Endothelial cell of umbilical vein (primary cell): ENCODE measurements at regions not wholly inside any gene's neighbourhood (a gene's known extent, or its start where the extent isn't known, plus 50 kb on each side); places are given as distances from the start of the nearest gene placed in this dataset.

Experiments
- BruUV-seq: library from RNA; stranded (reverse); fragments of 400-500 nt; replicated peaks from 2 replicates; lab custom pipeline; 2021; lab: Mats Ljungman, UMichigan
- CTCF ChIA-PET: fragments of 300-600, 350-600 bp; sonication (Branson Sonifier 250); formaldehyde crosslinking; loops from one replicate; lab custom pipeline; 2021; ENCODE audit warnings: antibody characterized with exemption, inconsistent platforms; lab: Charles Lee
- POLR2A ChIA-PET: fragments of 300-600, 350-600 bp; sonication (Branson Sonifier 250); formaldehyde crosslinking; loops from one replicate; lab custom pipeline; 2021; ENCODE audit warnings: antibody characterized with exemption, inconsistent platforms; lab: Charles Lee
- DNase-seq: peaks from one replicate; pipeline ENCODE4 v3.0.0-alpha.2; 2011; ENCODE audit warnings: low read depth, low spot score
- FAIRE-seq: peaks from 2 replicates; lab custom pipeline; 2011; peaks lifted over from hg19 to GRCh38; lab: Jason Lieb, UNC
- H2AFZ ChIP-seq: 2 replicates; pipeline ENCODE4 v1.6.0; 2012; ENCODE audit warnings: low read depth, low read length, control low read depth, inconsistent platforms
- H3K27ac ChIP-seq: 2 replicates; pipeline ENCODE4 v1.5.1; 2011; ENCODE audit warnings: low read depth, mild to moderate bottlenecking, control low read depth, low read length, moderate library complexity; ENCODE audit not compliant: insufficient read depth
- H3K27me3 ChIP-seq, 2 experiments: 2 replicates each; pipeline versions ENCODE4 v1.6.0 to v1.6.1; 2011; ENCODE audit warnings: low read length in 2 of 2, mixed read lengths in 1 of 2; ENCODE audit not compliant: control insufficient read depth in 2 of 2, insufficient read depth in 2 of 2
- H3K36me3 ChIP-seq, 2 experiments: 2 replicates in 1 of 2; 3 replicates in 1 of 2; pipeline ENCODE4 v1.5.1; 2011; ENCODE audit warnings: low read length in 2 of 2, mild to moderate bottlenecking in 1 of 2, moderate library complexity in 1 of 2; ENCODE audit not compliant: control insufficient read depth in 2 of 2, insufficient read depth in 2 of 2; ENCODE audit errors: extremely low read depth in 1 of 2
- H3K4me1 ChIP-seq: 3 replicates; pipeline ENCODE4 v1.5.1; 2011; ENCODE audit warnings: mild to moderate bottlenecking, low read length; ENCODE audit not compliant: control insufficient read depth, insufficient read depth; ENCODE audit errors: extremely low read depth
- H3K4me2 ChIP-seq: 2 replicates; pipeline ENCODE4 v1.6.1; 2011; ENCODE audit warnings: low read length, control low read depth, mixed read lengths; ENCODE audit not compliant: insufficient read depth
- H3K4me3 ChIP-seq, 3 experiments: fragments of 200-600 bp in 1 of 3; sonication (generic), shearing (Covaris generic) in 1 of 3; replicated peaks in 1 of 3; 2 replicates each; pipeline ENCODE4 v1.5.1; 2011 to 2016; ENCODE audit warnings: control low read depth in 3 of 3, low read length in 3 of 3, mild to moderate bottlenecking in 2 of 3, inconsistent platforms in 1 of 3, low read depth in 1 of 3, moderate library complexity in 1 of 3; ENCODE audit not compliant: insufficient read depth in 1 of 3
- H3K79me2 ChIP-seq: 2 replicates; pipeline ENCODE4 v1.6.0; 2012; ENCODE audit warnings: low read length, inconsistent platforms; ENCODE audit not compliant: control insufficient read depth, insufficient read depth
- H3K9ac ChIP-seq: replicated peaks from 2 replicates; pipeline ENCODE3; 2011; ENCODE audit warnings: low read length, control low read depth; ENCODE audit not compliant: insufficient read depth; ENCODE audit errors: extremely low read depth
- H3K9me1 ChIP-seq: replicated peaks from 3 replicates; pipeline ENCODE4 v1.6.0; 2011; ENCODE audit warnings: mild to moderate bottlenecking, low read length; ENCODE audit not compliant: control insufficient read depth, insufficient read depth; ENCODE audit errors: extremely low read depth
- H3K9me3 ChIP-seq: replicated peaks from 2 replicates; pipeline ENCODE4 v1.5.1; 2012; ENCODE audit warnings: low read length, inconsistent platforms; ENCODE audit not compliant: control insufficient read depth, insufficient read depth
- H4K20me1 ChIP-seq: replicated peaks from 2 replicates; pipeline ENCODE3; 2011; ENCODE audit warnings: mild to moderate bottlenecking, low read length; ENCODE audit not compliant: control insufficient read depth, insufficient read depth; ENCODE audit errors: extremely low read depth
- EZH2 ChIP-seq: IDR thresholded peaks from 2 replicates; pipeline ENCODE4 v1.6.1; 2012; ENCODE audit warnings: borderline replicate concordance, low read depth, mild to moderate bottlenecking, moderate library complexity, low read length, inconsistent platforms; ENCODE audit not compliant: severe bottlenecking
- FOS ChIP-seq: IDR thresholded peaks from 2 replicates; pipeline ENCODE4 v1.6.1; 2011; ENCODE audit warnings: mild to moderate bottlenecking, low read length, moderate library complexity, borderline replicate concordance; ENCODE audit not compliant: insufficient read depth
- GATA2 ChIP-seq: IDR thresholded peaks from 2 replicates; pipeline ENCODE4 v1.7.0; 2011; ENCODE audit warnings: low read depth, mild to moderate bottlenecking, moderate library complexity, mixed read lengths, low read length; ENCODE audit not compliant: insufficient read length, insufficient read depth
- JUN ChIP-seq: IDR thresholded peaks from 2 replicates; pipeline ENCODE4 v1.6.1; 2011; ENCODE audit warnings: borderline replicate concordance, low read depth; ENCODE audit not compliant: insufficient read length, insufficient read depth
- MYC ChIP-seq: IDR thresholded peaks from one replicate; pipeline ENCODE4 v1.6.1; 2011; ENCODE audit warnings: mild to moderate bottlenecking, low read depth, low read length
- POLR2A ChIP-seq: IDR thresholded peaks from 2 replicates; pipeline ENCODE4 v1.6.1; 2012; ENCODE audit warnings: low read depth, mild to moderate bottlenecking, control low read depth, low read length
- dilution Hi-C: fragments of 300-500 bp; cut with MboI; formaldehyde crosslinking; loops from one replicate; pipeline ENCODE4 v1.15.0; 2019; ENCODE audit warnings: low sequenced_read_pairs; ENCODE audit not compliant: extremely low pct_ligation_motif_present
- intact Hi-C: fragments of 100-400 bp; cut with micrococcal nuclease; formaldehyde crosslinking; loops from one replicate; pipeline ENCODE4 v1.10.0; 2022
- TF ChIP-seq, protein P1 (sequence below): IDR thresholded peaks from 2 replicates; pipeline ENCODE4 v1.6.1; 2011; ENCODE audit not compliant: insufficient read depth, insufficient read length
- TF ChIP-seq, protein P2 (sequence below), 2 donors: IDR thresholded peaks; 1 replicate in 1 of 2; 2 replicates in 1 of 2; pipeline ENCODE4 v1.5.1; 2011; ENCODE audit warnings: low read length in 2 of 2, mild to moderate bottlenecking in 2 of 2, moderate library complexity in 2 of 2, control low read depth in 1 of 2, inconsistent platforms in 1 of 2, low read depth in 1 of 2; ENCODE audit not compliant: insufficient read depth in 1 of 2; ENCODE audit errors: extremely low read depth in 1 of 2

DNA sequence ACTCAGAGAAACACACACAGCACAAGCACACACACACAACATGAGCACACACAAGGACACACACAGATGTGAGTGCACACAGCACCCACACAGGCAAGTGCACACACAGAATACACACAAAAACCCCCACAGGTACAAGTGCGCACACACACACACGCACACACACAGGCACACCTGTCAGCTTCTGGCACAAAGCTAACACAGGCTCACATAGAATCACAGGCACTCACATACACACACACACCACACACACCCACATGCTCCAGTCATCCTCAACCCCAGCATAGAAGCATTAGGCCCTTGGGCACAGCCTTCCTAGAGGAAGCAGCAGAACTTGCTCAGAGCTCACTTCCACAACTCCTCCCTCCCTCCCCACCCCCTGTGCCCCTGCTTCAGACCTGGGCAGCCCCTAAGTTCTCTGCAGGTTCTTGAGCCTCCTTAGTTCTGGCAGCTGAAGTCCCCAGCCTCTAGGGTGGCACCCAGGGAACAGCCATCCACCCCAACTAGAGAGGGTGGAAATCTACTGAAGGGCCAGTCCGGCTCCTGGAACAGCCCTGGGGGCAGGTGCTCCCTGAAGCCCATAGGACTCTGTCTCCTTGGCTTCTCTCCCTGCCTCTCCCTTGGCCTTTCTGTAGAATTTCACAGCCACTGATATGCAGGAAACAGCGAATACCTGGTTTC, 129.9 kb upstream of the VSTM2B start:
- dilution Hi-C loops, result no loop called here
- POLR2A ChIA-PET, result no interaction called here
- intact Hi-C loops, result no loop called here
- Histone ChIP-seq H3K4me1 (no peaks in the 10 kb centered on the region), H3K4me2 (no peak overlapping the region), H3K36me3 (no peaks in the 10 kb centered on the region), H3K9me1 (no peaks in the 10 kb centered on the region), H3K4me3 (no peak overlapping the region), H3K27me3 (no peaks in the 10 kb centered on the region), H3K79me2 (no peaks in the 10 kb centered on the region), H3K9me3 (peaks cover 4% of the 10 kb centered on the region), H3K27ac (no peak overlapping the region), H4K20me1 (no peaks in the 10 kb centered on the region), H3K9ac (no peak overlapping the region), H2AFZ (no peak overlapping the region)
- FAIRE-seq (no peak), DNase-seq (no peak)
- no TSS peak for BruUV-seq
- CTCF ChIA-PET, result no interaction called here
- no peak for TF ChIP-seq FOS
- TF ChIP-seq JUN, result no peak
- TF ChIP-seq, protein P1, sequence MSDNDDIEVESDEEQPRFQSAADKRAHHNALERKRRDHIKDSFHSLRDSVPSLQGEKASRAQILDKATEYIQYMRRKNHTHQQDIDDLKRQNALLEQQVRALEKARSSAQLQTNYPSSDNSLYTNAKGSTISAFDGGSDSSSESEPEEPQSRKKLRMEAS, result no peak
- TF ChIP-seq EZH2, result no peak
- TF ChIP-seq, protein P2, sequence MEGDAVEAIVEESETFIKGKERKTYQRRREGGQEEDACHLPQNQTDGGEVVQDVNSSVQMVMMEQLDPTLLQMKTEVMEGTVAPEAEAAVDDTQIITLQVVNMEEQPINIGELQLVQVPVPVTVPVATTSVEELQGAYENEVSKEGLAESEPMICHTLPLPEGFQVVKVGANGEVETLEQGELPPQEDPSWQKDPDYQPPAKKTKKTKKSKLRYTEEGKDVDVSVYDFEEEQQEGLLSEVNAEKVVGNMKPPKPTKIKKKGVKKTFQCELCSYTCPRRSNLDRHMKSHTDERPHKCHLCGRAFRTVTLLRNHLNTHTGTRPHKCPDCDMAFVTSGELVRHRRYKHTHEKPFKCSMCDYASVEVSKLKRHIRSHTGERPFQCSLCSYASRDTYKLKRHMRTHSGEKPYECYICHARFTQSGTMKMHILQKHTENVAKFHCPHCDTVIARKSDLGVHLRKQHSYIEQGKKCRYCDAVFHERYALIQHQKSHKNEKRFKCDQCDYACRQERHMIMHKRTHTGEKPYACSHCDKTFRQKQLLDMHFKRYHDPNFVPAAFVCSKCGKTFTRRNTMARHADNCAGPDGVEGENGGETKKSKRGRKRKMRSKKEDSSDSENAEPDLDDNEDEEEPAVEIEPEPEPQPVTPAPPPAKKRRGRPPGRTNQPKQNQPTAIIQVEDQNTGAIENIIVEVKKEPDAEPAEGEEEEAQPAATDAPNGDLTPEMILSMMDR (IDR thresholded peaks at IDR 0.05; ENCODE audit: extremely low read depth in 1 of 2, insufficient read depth in 1 of 2, low read depth in 1 of 2, low read length in 2 of 2), result no peak
- TF ChIP-seq GATA2, result no peak
- no peak for TF ChIP-seq MYC
- TF ChIP-seq POLR2A, result no peak
